GM12892 (cell line): ENCODE measurements at regions not wholly inside any gene's neighbourhood (a gene's known extent, or its start where the extent isn't known, plus 50 kb on each side); places are given as distances from the start of the nearest gene placed in this dataset.
"Not testable (repeated sequence)": the region's sequence is repeated elsewhere in the genome, so short reads cannot be mapped to it uniquely, and the experiment has no call there.

Experiments
- DNase-seq: peaks from one replicate; pipeline ENCODE4 v3.0.0; 2011; ENCODE audit not compliant: insufficient read length
- FAIRE-seq: peaks from 2 replicates; lab custom pipeline; 2011; peaks lifted over from hg19 to GRCh38; lab: Jason Lieb, UNC
- POLR2A ChIP-seq: IDR thresholded peaks from 2 replicates; pipeline ENCODE4 v1.6.1; 2011; ENCODE audit warnings: low read depth, low read length, control low read depth
- POLR2AphosphoS5 ChIP-seq: IDR thresholded peaks from 2 replicates; pipeline ENCODE4 v1.6.1; 2011; ENCODE audit warnings: low read depth, low read length, control low read depth
- TAF1 ChIP-seq: IDR thresholded peaks from 2 replicates; pipeline ENCODE4 v1.6.1; 2011; ENCODE audit warnings: low read depth, mild to moderate bottlenecking, control low read depth, low read length, borderline replicate concordance

DNA sequence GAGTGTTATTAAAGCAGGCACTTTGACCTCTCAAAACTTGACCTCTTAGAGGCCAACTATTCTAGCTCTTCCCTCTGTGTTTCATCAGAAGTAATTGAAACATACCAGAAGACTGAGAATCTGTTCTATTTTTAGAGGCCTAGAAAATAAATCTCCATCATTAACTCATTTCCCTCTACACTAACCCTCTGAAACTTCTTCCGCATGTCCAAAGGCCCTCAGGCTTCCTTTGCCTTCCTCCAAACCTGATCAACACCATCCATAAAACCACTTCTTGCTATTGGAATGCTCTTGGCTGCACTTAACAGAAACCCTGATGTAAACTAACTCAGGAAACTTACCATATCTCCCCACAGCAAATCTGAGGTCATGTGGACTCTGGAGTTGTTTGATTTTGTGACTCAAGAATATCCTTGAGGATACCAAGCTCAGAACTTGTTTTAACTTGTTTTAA lies 196.4 kb downstream of the RPAP3 start:
- FAIRE-seq: no peak
- TF ChIP-seq TAF1: no peak
- TF ChIP-seq POLR2AphosphoS5: no peak
- no peak for DNase-seq

DNA sequence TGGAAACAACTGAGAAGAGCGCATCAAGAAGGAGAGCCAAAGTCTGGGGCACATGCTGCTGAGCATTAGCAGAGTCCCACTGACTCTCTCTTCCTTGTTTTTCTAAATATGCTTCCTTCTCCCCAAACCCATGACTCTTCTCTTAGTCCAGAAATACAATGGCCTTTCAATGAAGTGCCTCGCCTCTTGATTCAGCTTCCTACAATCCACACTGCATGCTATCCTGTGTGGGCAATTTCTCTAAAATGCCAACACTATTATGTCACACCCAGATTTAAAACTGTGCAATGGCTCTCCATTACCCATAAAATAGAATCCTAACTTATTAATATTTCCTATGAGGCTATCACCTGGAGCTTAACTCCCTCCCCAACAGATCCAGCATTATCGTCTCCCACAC lies 198.6 kb downstream of the RPAP3 start:
- FAIRE-seq (no peak), DNase-seq (no peak)
- no peak for TF ChIP-seq TAF1
- TF ChIP-seq POLR2A: no peak
- TF ChIP-seq POLR2AphosphoS5: no peak

DNA sequence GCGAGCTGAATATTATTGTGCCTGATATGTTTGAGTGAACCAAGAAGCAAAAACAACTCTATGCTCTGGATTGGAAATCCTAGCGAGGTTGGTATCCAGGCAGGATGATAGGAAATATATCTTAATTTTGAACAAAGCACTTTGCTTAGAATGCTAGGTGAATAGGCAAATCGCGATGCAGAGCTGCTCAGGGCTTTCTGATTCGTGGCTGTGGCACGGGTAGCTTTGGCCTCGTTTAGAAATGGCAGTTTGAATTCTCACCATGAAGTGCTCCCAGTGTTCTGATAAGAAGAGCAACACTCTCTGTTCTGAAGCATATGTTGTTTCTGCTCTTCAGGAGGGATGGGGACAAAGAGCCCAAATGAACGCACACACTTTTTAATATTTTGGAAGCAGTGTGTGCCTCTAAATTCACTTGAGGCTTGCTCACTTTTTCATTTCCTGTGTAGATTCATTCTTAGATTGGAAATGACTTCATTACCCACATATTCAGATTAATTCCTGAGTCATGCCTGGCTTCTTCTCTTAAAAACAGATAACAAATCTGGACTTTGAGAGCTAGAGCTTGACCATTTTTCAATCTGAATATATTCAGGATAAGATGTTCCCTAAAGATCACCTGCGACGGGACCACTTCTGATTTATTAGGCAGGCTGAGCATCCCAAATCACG lies 200.9 kb downstream of the RPAP3 start:
- no peak for FAIRE-seq
- DNase-seq: no peak
- TF ChIP-seq TAF1: no peak
- no peak for TF ChIP-seq POLR2A
- no peak for TF ChIP-seq POLR2AphosphoS5

DNA sequence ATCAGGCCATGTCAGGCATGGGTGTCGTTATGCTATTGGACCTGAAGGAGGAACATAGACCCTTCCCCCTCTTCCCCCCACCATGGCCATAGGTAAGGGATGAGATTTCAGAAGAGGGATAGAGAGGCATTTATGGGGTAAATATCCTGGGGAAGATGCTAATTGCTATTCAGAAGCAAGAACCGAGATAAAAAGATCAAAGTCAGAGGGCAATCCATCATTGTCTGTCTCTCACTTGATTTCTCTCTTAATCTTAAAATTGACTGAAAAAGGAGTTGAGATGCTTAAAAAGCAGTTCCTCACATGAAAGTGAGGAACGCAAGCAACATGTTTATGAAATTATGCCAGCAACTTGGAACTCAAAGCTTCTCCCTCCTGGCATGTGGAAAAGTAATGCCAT lies 212.0 kb downstream of the RPAP3 start:
- TF ChIP-seq POLR2A: no peak
- TF ChIP-seq POLR2AphosphoS5: no peak
- no peak for TF ChIP-seq TAF1
- no peak for DNase-seq
- FAIRE-seq: no peak

DNA sequence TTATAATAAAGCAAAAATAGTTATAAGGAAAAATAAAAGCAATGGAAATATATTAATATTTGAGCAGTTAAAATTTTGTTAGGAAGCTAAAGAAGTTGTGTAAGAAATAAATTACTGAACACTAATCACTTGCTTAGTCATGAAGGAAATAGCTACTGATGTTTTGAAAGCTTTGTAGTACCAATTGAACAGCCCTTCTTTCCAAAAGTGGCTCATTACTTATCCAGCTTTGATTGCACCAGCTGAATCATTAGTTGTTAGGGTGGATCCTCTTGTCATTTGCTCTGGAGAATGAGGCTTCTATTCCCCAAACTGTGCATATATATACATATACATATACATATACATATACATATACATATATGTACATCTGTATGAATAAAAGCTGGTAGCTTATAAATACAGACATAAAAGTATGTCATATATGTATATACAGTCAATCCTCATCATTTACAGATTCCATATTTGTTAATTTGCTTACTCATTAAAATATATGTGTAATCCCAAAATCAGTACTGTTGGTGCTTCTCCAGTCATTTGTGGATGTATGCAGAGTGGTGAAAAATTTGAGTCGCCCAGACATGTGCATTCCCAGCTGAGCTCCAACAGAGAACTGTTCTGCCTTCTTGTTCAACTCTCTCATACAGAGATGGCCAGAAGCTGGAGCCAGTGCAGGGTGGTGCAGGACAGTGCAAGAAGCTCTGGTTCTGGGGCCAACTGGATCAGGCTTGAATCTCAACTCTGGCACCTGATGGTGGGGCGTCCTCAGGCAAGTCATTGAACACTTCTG lies 214.1 kb downstream of the RPAP3 start:
- FAIRE-seq (no peak), DNase-seq (no peak)
- TF ChIP-seq TAF1 (no peak), POLR2A (no peak), POLR2AphosphoS5 (no peak)

DNA sequence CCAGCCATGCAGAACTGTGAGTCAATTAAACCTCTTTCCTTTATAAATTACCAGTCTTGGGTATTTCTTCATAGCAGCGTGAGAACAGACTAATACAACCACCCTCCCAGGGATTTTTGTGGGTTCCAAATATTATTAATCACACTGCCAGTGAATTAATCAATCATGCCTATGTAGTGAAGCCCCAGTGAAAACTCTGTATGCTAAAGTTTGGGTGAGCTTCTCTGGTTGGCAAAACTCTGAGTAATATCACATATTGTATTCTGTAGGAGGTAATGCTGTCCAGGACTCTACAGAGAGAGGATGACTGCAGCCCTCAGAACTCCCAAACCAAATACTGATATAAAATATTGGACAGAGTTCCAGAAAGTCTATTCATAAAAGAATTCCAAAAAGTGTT lies 216.9 kb downstream of the RPAP3 start:
- no peak for TF ChIP-seq POLR2AphosphoS5
- TF ChIP-seq TAF1: no peak
- no peak for TF ChIP-seq POLR2A
- FAIRE-seq (no peak), DNase-seq (no peak)

DNA sequence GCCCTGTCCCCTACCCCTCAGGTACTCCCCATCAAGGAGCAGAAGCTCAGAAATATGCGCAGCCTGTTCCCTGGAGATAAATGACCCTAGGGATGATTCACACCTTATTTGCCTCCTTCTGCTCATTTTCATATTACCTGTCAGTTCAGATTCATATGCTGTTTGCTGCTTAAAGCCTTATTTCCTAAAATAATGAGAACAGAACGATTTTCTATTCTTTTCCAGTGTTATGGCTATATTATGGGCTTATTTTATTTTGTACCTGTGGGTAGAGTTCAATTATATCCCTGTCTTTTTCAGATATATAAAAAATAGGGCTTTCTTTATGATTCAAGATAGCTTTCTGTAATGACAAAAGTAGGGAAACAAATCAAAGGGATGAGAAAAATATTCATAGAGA lies 224.8 kb downstream of the RPAP3 start:
- DNase-seq (no peak), FAIRE-seq (no peak)
- TF ChIP-seq TAF1: no peak
- TF ChIP-seq POLR2AphosphoS5: no peak
- no peak for TF ChIP-seq POLR2A

DNA sequence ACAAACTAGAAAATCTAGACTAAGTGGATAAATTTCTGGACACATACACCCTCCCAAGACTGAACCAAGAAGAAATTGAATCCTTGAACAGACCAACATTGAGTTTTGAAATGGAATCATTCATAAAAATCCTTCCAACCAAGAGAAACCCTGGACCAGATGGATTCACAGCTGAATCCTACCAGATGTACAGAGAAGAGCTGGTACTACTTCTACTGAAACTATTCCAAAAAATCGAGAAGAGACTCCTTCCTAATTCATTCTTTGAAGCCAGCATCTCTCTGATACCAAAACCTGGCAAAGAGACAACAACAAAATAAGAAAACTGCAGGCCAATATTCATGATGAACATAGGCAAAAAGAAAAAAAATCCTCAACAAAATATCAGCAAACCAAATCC lies 227.4 kb downstream of the RPAP3 start:
- TF ChIP-seq POLR2AphosphoS5 (no peak), POLR2A (no peak), TAF1 (no peak)
- FAIRE-seq: no peak
- DNase-seq: no peak

DNA sequence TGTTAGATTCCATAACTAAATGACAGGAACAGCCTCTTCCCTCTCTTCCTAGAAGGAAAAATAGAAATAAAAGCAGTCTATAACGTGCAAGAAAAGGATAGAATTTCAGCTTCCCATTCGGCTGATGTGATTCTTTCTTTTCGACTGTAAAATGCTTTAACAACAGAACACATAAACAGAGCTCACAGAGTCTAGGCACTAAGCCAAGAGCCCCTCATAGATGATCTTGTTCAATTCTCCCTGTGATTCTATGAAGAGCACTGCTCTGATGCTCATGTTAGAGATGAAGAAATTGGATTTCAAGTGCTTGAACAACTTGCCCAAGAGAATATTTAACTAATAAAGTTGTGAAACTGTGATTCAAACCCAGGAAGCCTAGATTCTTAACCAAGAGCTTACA lies 232.7 kb downstream of the RPAP3 start:
- FAIRE-seq (no peak), DNase-seq (no peak)
- TF ChIP-seq POLR2A: no peak
- no peak for TF ChIP-seq TAF1

DNA sequence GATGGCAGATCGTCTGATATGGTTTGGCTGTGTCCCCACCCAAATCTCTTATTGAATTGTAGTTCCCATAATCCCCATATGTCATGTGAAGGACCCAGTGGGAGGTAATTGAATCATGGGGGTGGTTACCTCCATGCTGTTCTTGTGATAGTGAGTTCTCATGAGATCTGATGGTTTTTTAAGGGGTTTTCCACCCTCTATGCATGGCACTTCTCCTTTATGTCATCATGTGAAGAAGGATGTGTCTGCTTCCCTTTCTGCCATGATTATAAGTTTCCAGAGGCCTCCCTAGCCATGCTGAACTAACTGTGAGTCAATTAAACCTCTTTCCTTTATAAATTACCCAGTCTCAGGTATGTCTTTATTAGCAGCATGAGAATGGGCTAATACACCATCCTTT lies 235.5 kb downstream of the RPAP3 start:
- not testable (repeated sequence) for FAIRE-seq, DNase-seq

DNA sequence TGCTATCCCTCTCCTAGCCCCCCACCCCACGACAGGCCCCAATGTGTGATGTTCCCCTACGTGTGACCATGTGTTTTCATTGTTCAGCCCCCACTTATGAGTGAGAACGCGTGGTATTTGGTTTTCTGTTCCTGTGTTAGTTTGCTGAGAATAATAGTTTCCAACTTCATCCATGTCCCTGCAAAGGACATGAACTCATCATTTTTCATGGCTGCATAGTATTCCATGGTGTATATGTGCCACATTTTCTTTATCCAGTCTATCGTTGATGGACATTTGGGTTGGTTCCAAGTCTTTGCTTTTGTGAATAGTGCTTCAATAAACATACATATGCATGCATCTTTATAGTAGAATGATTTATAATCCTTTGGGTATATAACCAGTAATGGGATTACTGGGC lies 241.9 kb downstream of the RPAP3 start:
- FAIRE-seq, DNase-seq: not testable (repeated sequence)

DNA sequence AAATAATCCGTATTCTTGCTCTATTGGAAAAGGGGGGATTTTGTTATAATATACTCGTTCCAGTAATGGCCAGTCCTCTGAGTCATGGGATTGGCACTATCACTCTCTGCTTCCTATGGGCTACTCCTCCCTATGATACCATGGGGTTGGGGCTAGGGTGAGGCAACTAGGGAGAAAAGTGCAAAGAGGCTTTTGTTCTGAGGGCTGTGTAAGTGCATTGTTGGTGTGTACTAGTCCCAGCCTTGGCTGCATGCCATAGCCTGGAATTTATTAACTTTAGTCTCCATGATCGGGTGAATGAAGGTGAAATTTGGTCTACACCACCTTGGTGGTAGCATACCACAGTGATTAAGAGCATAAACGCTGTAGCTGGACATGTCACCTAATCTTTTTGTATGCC lies 247.6 kb downstream of the RPAP3 start:
- FAIRE-seq (no peak), DNase-seq (no peak)
- TF ChIP-seq POLR2AphosphoS5: no peak
